SK-N-MC (cell line): ENCODE measurements at regions not wholly inside any gene's neighbourhood (a gene's known extent, or its start where the extent isn't known, plus 50 kb on each side); places are given as distances from the start of the nearest gene placed in this dataset.

Experiments used
- EZH2 ChIP-seq: fragments of 200-600 bp; sonication (generic); IDR thresholded peaks from one replicate; pipeline ENCODE4 v1.6.1; 2017; ENCODE audit warnings: antibody characterized with exemption
- POLR2AphosphoS5 ChIP-seq: IDR thresholded peaks from 2 replicates; pipeline ENCODE4 v1.6.1; 2012; ENCODE audit warnings: mild to moderate bottlenecking, low read depth, low read length, borderline replicate concordance

- TF ChIP-seq EZH2 (no peak), POLR2AphosphoS5 (no peak)
Measured at GRCh38 chr10:44166441-44166840, 218.5 kb downstream of the CXCL12 start.
